SH-SY5Y (cell line): ENCODE measurements at regions not wholly inside any gene's neighbourhood (a gene's known extent, or its start where the extent isn't known, plus 50 kb on each side); places are given as distances from the start of the nearest gene placed in this dataset.

Experiments
- GATA2 ChIP-seq: IDR thresholded peaks from 2 replicates; pipeline ENCODE4 v1.6.1; 2011; ENCODE audit warnings: mild to moderate bottlenecking, low read depth, low read length
- GATA3 ChIP-seq: IDR thresholded peaks from 2 replicates; pipeline ENCODE4 v1.6.1; 2011; ENCODE audit warnings: low read depth, mild to moderate bottlenecking, low read length, moderate library complexity

DNA sequence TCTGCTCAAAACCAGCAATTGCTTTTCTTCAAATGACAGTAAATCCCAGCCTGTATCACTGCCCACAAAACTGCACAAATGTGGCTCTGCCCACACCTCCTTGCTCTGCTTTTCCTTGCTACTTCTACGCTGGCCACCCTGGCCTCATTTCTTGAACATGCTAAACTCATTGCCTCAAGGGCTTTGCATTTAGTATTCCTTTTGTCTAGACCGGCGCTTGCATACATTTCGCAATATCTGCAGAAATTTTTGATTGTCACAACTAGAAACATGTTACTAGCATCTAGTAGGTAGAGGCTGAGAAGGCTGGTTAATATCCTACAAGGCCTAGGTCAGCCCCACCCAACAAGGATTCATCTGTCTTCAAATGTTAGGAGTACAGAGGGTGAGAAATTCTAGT lies 2357.8 kb downstream of the MAT2B start:
- no peak for TF ChIP-seq GATA3
- TF ChIP-seq GATA2, result no peak
